ENCODE measurements at regions not wholly inside any gene's neighbourhood (a gene's known extent, or its start where the extent isn't known, plus 50 kb on each side); places are given as distances from the start of the nearest gene placed in this dataset.
"Not testable (repeated sequence)": the region's sequence is repeated elsewhere in the genome, so short reads cannot be mapped to it uniquely, and the experiment has no call there.

DNA sequence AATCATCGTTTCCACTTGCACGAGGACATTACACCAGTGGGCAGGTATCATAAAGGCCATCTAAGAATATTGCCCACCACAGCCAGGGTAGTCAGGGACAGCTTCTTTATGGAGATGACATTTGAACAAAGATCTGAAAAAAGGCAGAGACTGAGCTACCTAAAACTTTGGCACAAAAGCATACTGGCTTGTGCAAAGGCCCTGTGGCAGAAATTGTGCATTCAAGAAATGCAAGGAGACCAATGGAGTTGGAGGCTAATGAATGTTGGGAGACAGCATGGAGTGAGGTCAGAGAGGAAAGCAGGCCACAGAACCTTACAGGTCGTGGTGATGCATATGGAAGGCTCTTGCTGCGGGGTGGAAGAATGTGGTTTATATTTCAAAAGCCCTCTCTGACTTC, 578.5 kb downstream of the BNC2 start:
- DNase-seq (no peak), ATAC-seq (replicated peaks in 1 of 4) (no peak)
- no peaks in the 10 kb centered on the region for H3K36me3 Mint-ChIP-seq
- no peaks in the 10 kb centered on the region for H3K27me3 ChIP-seq (replicated peaks in 1 of 2; ENCODE audit: control insufficient read depth in 2 of 2, extremely low read depth in 1 of 2, insufficient read depth in 2 of 2, low read length in 1 of 2)
- POLR2A ChIA-PET = no interaction called here
- H3K9me3 Mint-ChIP-seq = peaks cover 4 to 9% (median 5%) of the 10 kb centered on the region in 3 donors
- H3K4me3 ChIP-seq (ENCODE audit: control insufficient read depth in 1 of 2, extremely low read depth in 1 of 2, low read length in 1 of 2) = no peak overlapping the region
- H3K27ac Mint-ChIP-seq = no peak overlapping the region
- peaks cover 0 to 3% of the 10 kb centered on the region in 2 donors for H3K27me3 Mint-ChIP-seq
- CTCF ChIA-PET = no interaction called here
- no peak overlapping the region for H3K27ac ChIP-seq (ENCODE audit: low read length)
- H3K36me3 ChIP-seq (ENCODE audit: control insufficient read depth in 2 of 2, extremely low read depth in 1 of 2, insufficient read depth in 1 of 2, low read length in 1 of 2) = no peaks in the 10 kb centered on the region
- no peaks in the 10 kb centered on the region for H3K4me1 ChIP-seq (ENCODE audit: control insufficient read depth in 1 of 2, extremely low read depth in 1 of 2, insufficient read depth in 2 of 2, low read length in 2 of 2)
- H3K4me3 Mint-ChIP-seq = no peak overlapping the region
- 66% methylated on average over 2 of the region's 4 CpGs for WGBS (ENCODE audit: insufficient coverage)
- no peaks in the 10 kb centered on the region for H3K4me1 Mint-ChIP-seq
- no peaks in the 10 kb centered on the region for H3K9me3 ChIP-seq

DNA sequence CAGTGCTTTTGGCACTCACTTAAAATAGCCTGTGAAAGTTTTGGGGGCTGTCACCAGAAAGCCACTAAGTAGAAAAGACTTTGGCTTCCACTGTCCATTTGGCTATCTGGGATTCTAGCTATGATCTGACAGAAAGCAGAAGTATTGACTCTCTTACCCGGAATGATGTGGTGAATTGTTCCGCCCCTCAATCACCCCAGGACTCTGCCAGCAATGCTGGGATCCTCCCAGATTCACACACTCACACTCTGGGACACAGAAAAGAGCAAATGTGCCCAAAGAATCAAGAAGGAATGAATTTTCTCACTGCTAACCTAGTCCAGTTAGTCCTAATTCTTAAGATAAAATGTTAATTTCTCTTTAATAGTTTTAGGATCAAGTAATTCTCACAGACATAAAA, 576.9 kb downstream of the BNC2 start:
- Histone ChIP-seq H3K4me1 (ENCODE audit: control insufficient read depth in 1 of 2, extremely low read depth in 1 of 2, insufficient read depth in 2 of 2, low read length in 2 of 2) (no peaks in the 10 kb centered on the region), H3K27me3 (replicated peaks in 1 of 2; ENCODE audit: control insufficient read depth in 2 of 2, extremely low read depth in 1 of 2, insufficient read depth in 2 of 2, low read length in 1 of 2) (no peaks in the 10 kb centered on the region), H3K4me3 (ENCODE audit: control insufficient read depth in 1 of 2, extremely low read depth in 1 of 2, low read length in 1 of 2) (no peak overlapping the region), H3K9me3 (no peaks in the 10 kb centered on the region), H3K27ac (ENCODE audit: low read length) (no peak overlapping the region), H3K36me3 (ENCODE audit: control insufficient read depth in 2 of 2, extremely low read depth in 1 of 2, insufficient read depth in 1 of 2, low read length in 1 of 2) (no peaks in the 10 kb centered on the region)
- no CpG with 5 or more reads among the region's 2 CpGs for WGBS (ENCODE audit: insufficient coverage)
- no peak for DNase-seq
- no peak for ATAC-seq (replicated peaks in 1 of 4)
- H3K27ac Mint-ChIP-seq = no peak overlapping the region
- peaks cover 5 to 8% (median 5%) of the 10 kb centered on the region in 3 donors for H3K9me3 Mint-ChIP-seq
- ChIA-PET CTCF (no interaction called here), POLR2A (no interaction called here)
- H3K27me3 Mint-ChIP-seq = peaks cover 0 to 3% of the 10 kb centered on the region in 2 donors
- no peaks in the 10 kb centered on the region for H3K36me3 Mint-ChIP-seq
- no peaks in the 10 kb centered on the region for H3K4me1 Mint-ChIP-seq
- H3K4me3 Mint-ChIP-seq = no peak overlapping the region

- ChIA-PET POLR2A (no interaction called here), CTCF (no interaction called here)
- ATAC-seq (replicated peaks in 1 of 4) (no peak), DNase-seq (no peak)
- no peak overlapping the region for H3K4me3 ChIP-seq (ENCODE audit: control insufficient read depth in 1 of 2, extremely low read depth in 1 of 2, low read length in 1 of 2)
- no peak overlapping the region for H3K27ac Mint-ChIP-seq
- no peaks in the 10 kb centered on the region for H3K36me3 Mint-ChIP-seq
- no peaks in the 10 kb centered on the region for H3K9me3 ChIP-seq
- WGBS (ENCODE audit: insufficient coverage) = 85% methylated on average over 3 of the region's 7 CpGs
- peaks cover 0 to 3% of the 10 kb centered on the region in 2 donors for H3K27me3 Mint-ChIP-seq
- no peaks in the 10 kb centered on the region for H3K36me3 ChIP-seq (ENCODE audit: control insufficient read depth in 2 of 2, extremely low read depth in 1 of 2, insufficient read depth in 1 of 2, low read length in 1 of 2)
- H3K27ac ChIP-seq (ENCODE audit: low read length) = no peak overlapping the region
- H3K27me3 ChIP-seq (replicated peaks in 1 of 2; ENCODE audit: control insufficient read depth in 2 of 2, extremely low read depth in 1 of 2, insufficient read depth in 2 of 2, low read length in 1 of 2) = no peaks in the 10 kb centered on the region
- H3K4me1 Mint-ChIP-seq = no peaks in the 10 kb centered on the region
- H3K4me1 ChIP-seq (ENCODE audit: control insufficient read depth in 1 of 2, extremely low read depth in 1 of 2, insufficient read depth in 2 of 2, low read length in 2 of 2) = no peaks in the 10 kb centered on the region
- peaks cover 5 to 9% (median 8%) of the 10 kb centered on the region in 3 donors for H3K9me3 Mint-ChIP-seq
- no peak overlapping the region for H3K4me3 Mint-ChIP-seq
These were observed 576.2 kb downstream of the BNC2 start for GRCh38 chr9:16294133-16294770.

DNA sequence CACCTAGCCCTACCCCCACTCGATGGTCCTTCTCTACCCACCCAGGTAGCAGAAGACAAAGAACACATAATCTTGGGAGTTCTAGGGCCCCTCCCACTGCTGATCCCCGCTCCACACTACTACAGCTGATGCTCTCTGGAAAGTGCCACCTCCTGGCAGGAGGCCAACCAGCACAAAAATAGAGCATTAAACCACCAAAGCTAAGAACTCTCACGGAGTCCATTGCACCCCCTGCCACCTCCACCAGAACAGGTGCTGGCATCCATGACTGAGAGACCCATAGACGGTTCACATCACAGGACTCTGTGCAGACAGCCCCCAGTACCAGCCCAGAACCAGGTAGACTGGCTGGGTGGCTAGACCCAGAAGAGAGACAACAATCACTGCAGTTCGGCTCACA, 575.5 kb downstream of the BNC2 start:
- H3K9me3 Mint-ChIP-seq; H3K27me3 Mint-ChIP-seq; H3K4me3 ChIP-seq (ENCODE audit: control insufficient read depth in 1 of 2, extremely low read depth in 1 of 2, low read length in 1 of 2); H3K36me3 ChIP-seq (ENCODE audit: control insufficient read depth in 2 of 2, extremely low read depth in 1 of 2, insufficient read depth in 1 of 2, low read length in 1 of 2); H3K4me3 Mint-ChIP-seq; H3K27ac Mint-ChIP-seq; H3K9me3 ChIP-seq; H3K27ac ChIP-seq (ENCODE audit: low read length); H3K4me1 ChIP-seq (ENCODE audit: control insufficient read depth in 1 of 2, extremely low read depth in 1 of 2, insufficient read depth in 2 of 2, low read length in 2 of 2); CTCF ChIA-PET; H3K36me3 Mint-ChIP-seq; H3K27me3 ChIP-seq (replicated peaks in 1 of 2; ENCODE audit: control insufficient read depth in 2 of 2, extremely low read depth in 1 of 2, insufficient read depth in 2 of 2, low read length in 1 of 2); DNase-seq; POLR2A ChIA-PET; H3K4me1 Mint-ChIP-seq; ATAC-seq (replicated peaks in 1 of 4): not testable (repeated sequence)
- WGBS (ENCODE audit: insufficient coverage) = 79% methylated on average over 2 of the region's 5 CpGs

- DNase-seq; H3K4me3 ChIP-seq (ENCODE audit: control insufficient read depth in 1 of 2, extremely low read depth in 1 of 2, low read length in 1 of 2); H3K27me3 ChIP-seq (replicated peaks in 1 of 2; ENCODE audit: control insufficient read depth in 2 of 2, extremely low read depth in 1 of 2, insufficient read depth in 2 of 2, low read length in 1 of 2); H3K27ac ChIP-seq (ENCODE audit: low read length); H3K4me1 Mint-ChIP-seq; H3K36me3 Mint-ChIP-seq; H3K36me3 ChIP-seq (ENCODE audit: control insufficient read depth in 2 of 2, extremely low read depth in 1 of 2, insufficient read depth in 1 of 2, low read length in 1 of 2); H3K4me3 Mint-ChIP-seq; CTCF ChIA-PET; ATAC-seq (replicated peaks in 1 of 4); H3K9me3 ChIP-seq; POLR2A ChIA-PET; H3K27me3 Mint-ChIP-seq; H3K27ac Mint-ChIP-seq; H3K4me1 ChIP-seq (ENCODE audit: control insufficient read depth in 1 of 2, extremely low read depth in 1 of 2, insufficient read depth in 2 of 2, low read length in 2 of 2): not testable (repeated sequence)
- WGBS (ENCODE audit: insufficient coverage) = no CpG with 5 or more reads among the region's 3 CpGs
- H3K9me3 Mint-ChIP-seq = peaks cover 5 to 13% (median 13%) of the 10 kb centered on the region in 3 donors
These were observed 571.1 kb downstream of the BNC2 start for GRCh38 chr9:16299368-16299767.

- Histone ChIP-seq H3K36me3 (ENCODE audit: control insufficient read depth in 2 of 2, extremely low read depth in 1 of 2, insufficient read depth in 1 of 2, low read length in 1 of 2) (no peaks in the 10 kb centered on the region), H3K9me3 (no peaks in the 10 kb centered on the region), H3K27ac (ENCODE audit: low read length) (no peak overlapping the region), H3K27me3 (replicated peaks in 1 of 2; ENCODE audit: control insufficient read depth in 2 of 2, extremely low read depth in 1 of 2, insufficient read depth in 2 of 2, low read length in 1 of 2) (no peaks in the 10 kb centered on the region), H3K4me3 (ENCODE audit: control insufficient read depth in 1 of 2, extremely low read depth in 1 of 2, low read length in 1 of 2) (no peak overlapping the region), H3K4me1 (ENCODE audit: control insufficient read depth in 1 of 2, extremely low read depth in 1 of 2, insufficient read depth in 2 of 2, low read length in 2 of 2) (no peaks in the 10 kb centered on the region)
- H3K4me3 Mint-ChIP-seq = no peak overlapping the region
- no peaks in the 10 kb centered on the region for H3K27me3 Mint-ChIP-seq
- no peak overlapping the region for H3K27ac Mint-ChIP-seq
- no peaks in the 10 kb centered on the region for H3K4me1 Mint-ChIP-seq
- DNase-seq (no peak), ATAC-seq (replicated peaks in 1 of 4) (no peak)
- peaks cover 0 to 9% (median 9%) of the 10 kb centered on the region in 3 donors for H3K9me3 Mint-ChIP-seq
- POLR2A ChIA-PET = no interaction called here
- no peaks in the 10 kb centered on the region for H3K36me3 Mint-ChIP-seq
- CTCF ChIA-PET = no interaction called here
- 86% methylated on average over 6 of the region's 6 CpGs for WGBS (ENCODE audit: insufficient coverage)
These were observed 567.0 kb downstream of the BNC2 start for GRCh38 chr9:16303506-16303905.

DNA sequence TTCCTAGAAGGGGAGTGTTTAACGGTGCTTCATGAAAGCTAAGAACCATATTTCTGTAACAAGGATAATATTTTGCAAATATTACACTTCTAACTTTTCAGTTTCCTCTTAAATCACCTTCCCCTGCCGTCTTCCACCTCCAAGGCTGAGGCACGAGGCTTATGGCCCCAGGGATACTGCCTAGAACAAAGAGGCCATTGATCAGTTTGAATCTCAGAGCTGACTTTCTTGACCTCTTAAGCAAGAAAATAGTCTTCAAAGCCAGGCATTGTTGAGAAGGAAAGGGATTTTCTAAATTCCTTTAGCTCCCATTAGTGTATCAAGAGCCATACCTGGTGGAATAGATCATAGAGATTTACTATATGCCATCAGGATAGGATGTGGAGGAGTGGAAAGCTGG, 566.2 kb downstream of the BNC2 start:
- Mint-ChIP-seq H3K9me3 (peaks cover 0 to 9% (median 4%) of the 10 kb centered on the region in 3 donors), H3K27ac (no peak overlapping the region), H3K4me3 (no peak overlapping the region), H3K36me3 (no peaks in the 10 kb centered on the region), H3K4me1 (no peaks in the 10 kb centered on the region), H3K27me3 (no peaks in the 10 kb centered on the region)
- no peaks in the 10 kb centered on the region for H3K27me3 ChIP-seq (replicated peaks in 1 of 2; ENCODE audit: control insufficient read depth in 2 of 2, extremely low read depth in 1 of 2, insufficient read depth in 2 of 2, low read length in 1 of 2)
- H3K36me3 ChIP-seq (ENCODE audit: control insufficient read depth in 2 of 2, extremely low read depth in 1 of 2, insufficient read depth in 1 of 2, low read length in 1 of 2) = no peaks in the 10 kb centered on the region
- no peak overlapping the region for H3K27ac ChIP-seq (ENCODE audit: low read length)
- no peaks in the 10 kb centered on the region for H3K4me1 ChIP-seq (ENCODE audit: control insufficient read depth in 1 of 2, extremely low read depth in 1 of 2, insufficient read depth in 2 of 2, low read length in 2 of 2)
- ChIA-PET CTCF (no interaction called here), POLR2A (no interaction called here)
- WGBS (ENCODE audit: insufficient coverage) = 67% methylated on average over 2 of the region's 3 CpGs
- DNase-seq (no peak), ATAC-seq (replicated peaks in 1 of 4) (no peak)
- H3K4me3 ChIP-seq (ENCODE audit: control insufficient read depth in 1 of 2, extremely low read depth in 1 of 2, low read length in 1 of 2) = no peak overlapping the region
- H3K9me3 ChIP-seq = no peaks in the 10 kb centered on the region
